ENCODE measurements at regions not wholly inside any gene's neighbourhood (a gene's known extent, or its start where the extent isn't known, plus 50 kb on each side); places are given as distances from the start of the nearest gene placed in this dataset.

GRCh38 chr9:105065098-105066088 lies 137.4 kb upstream of the ABCA1 start:
- DNase-seq = no peak

GRCh38 chr9:105066275-105066865 lies 138.4 kb upstream of the ABCA1 start:
- no peak for DNase-seq

GRCh38 chr9:105067895-105068580 lies 140.1 kb upstream of the ABCA1 start:
- DNase-seq = no peak

- DNase-seq = no peak
Observed at GRCh38 chr9:105069285-105069684, 141.3 kb upstream of the ABCA1 start.

GRCh38 chr9:105069696-105070095 lies 141.7 kb upstream of the ABCA1 start:
- no peak for DNase-seq

- DNase-seq = no peak
Observed at GRCh38 chr9:105070176-105070575, 142.2 kb upstream of the ABCA1 start.

- no peak for DNase-seq
Observed at GRCh38 chr9:105072476-105072875, 144.5 kb upstream of the ABCA1 start.

- DNase-seq = no peak
Observed at GRCh38 chr9:105073147-105073546, 145.2 kb upstream of the ABCA1 start.

- DNase-seq = no peak
Observed at GRCh38 chr9:105074491-105074890, 146.5 kb upstream of the ABCA1 start.

GRCh38 chr9:105076729-105077128 lies 148.8 kb upstream of the ABCA1 start:
- no peak for DNase-seq

GRCh38 chr9:105079457-105079856 lies 151.5 kb upstream of the ABCA1 start:
- no peak for DNase-seq

GRCh38 chr9:105082843-105083242 lies 154.9 kb upstream of the ABCA1 start:
- DNase-seq = no peak

- DNase-seq = no peak
Observed at GRCh38 chr9:105083256-105083655, 155.3 kb upstream of the ABCA1 start.

- DNase-seq = no peak
Observed at GRCh38 chr9:105087910-105088898, 156.2 kb upstream of the SLC44A1 start.

GRCh38 chr9:105089874-105090273 lies 154.6 kb upstream of the SLC44A1 start:
- no peak for DNase-seq

GRCh38 chr9:105091004-105091640 lies 153.3 kb upstream of the SLC44A1 start:
- DNase-seq = no peak

GRCh38 chr9:105093685-105094084 lies 150.8 kb upstream of the SLC44A1 start:
- DNase-seq = no peak

GRCh38 chr9:105098370-105098769 lies 146.1 kb upstream of the SLC44A1 start:
- DNase-seq = no peak

GRCh38 chr9:105103776-105104175 lies 140.7 kb upstream of the SLC44A1 start:
- no peak for DNase-seq

- DNase-seq = no peak
Observed at GRCh38 chr9:105114318-105114717, 130.1 kb upstream of the SLC44A1 start.

All from right kidney (tissue), 1 donor.